IgD-negative memory B cell (primary cell): ENCODE measurements at regions not wholly inside any gene's neighbourhood (a gene's known extent, or its start where the extent isn't known, plus 50 kb on each side); places are given as distances from the start of the nearest gene placed in this dataset.

ENCODE experiments used
- H3K27ac Mint-ChIP-seq, 3 donors: one replicate each; pipeline ENCODE4 v1.8.0; 2020 to 2022; ENCODE audit warnings: mild to moderate bottlenecking in 3 of 3, mixed read lengths in 3 of 3, moderate library complexity in 1 of 3
- H3K27me3 Mint-ChIP-seq: one replicate; pipeline ENCODE4 v1.8.0; 2021; ENCODE audit warnings: mixed read lengths
- H3K36me3 Mint-ChIP-seq: one replicate; pipeline ENCODE4 v1.8.0; 2020; ENCODE audit warnings: mild to moderate bottlenecking, mixed read lengths
- H3K4me1 Mint-ChIP-seq, 3 donors: one replicate each; pipeline ENCODE4 v1.8.0; 2020 to 2022; ENCODE audit warnings: mixed read lengths in 3 of 3, mild to moderate bottlenecking in 1 of 3
- H3K4me3 Mint-ChIP-seq, 4 donors: one replicate each; pipeline ENCODE4 v1.8.0; 2020 to 2022; ENCODE audit warnings: mild to moderate bottlenecking in 4 of 4, mixed read lengths in 4 of 4, moderate library complexity in 3 of 4
- H3K9me3 Mint-ChIP-seq, 3 donors: one replicate each; pipeline ENCODE4 v1.8.0; 2020 to 2021; ENCODE audit warnings: mixed read lengths in 3 of 3, mild to moderate bottlenecking in 1 of 3

DNA sequence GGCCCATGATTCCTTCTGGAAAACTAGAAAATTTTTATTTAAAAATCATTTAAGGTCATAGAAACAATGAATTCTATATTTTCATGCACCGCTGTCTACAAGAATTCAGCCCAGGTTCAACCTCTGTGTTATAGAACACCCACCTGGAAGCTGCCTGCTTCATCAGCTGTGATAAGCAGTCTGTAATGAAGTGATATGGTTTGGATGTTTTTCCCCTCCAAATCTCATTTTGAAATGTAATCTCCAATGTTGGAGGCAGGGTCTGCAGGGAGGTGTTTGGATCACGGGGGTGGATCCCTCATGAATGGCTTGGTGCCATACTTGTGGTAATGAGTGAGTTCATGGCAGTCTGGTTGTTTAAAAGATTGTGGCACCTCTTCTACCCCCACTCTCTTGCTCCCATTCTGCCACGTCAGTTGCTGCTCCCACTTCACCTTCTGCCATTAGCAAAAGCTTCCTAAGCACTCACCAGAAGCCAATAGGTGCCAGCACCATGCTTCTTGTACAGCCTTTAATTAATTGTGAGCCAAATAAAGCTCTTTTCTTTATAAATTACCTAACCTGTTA is 55.6 kb downstream of the MRPL32 start:
- Mint-ChIP-seq H3K9me3 (peaks cover 4 to 5% (median 5%) of the 10 kb centered on the region in 3 donors), H3K4me1 (no peaks in the 10 kb centered on the region), H3K36me3 (no peaks in the 10 kb centered on the region), H3K27ac (no peak overlapping the region), H3K27me3 (peaks cover 13% of the 10 kb centered on the region), H3K4me3 (no peak overlapping the region)

DNA sequence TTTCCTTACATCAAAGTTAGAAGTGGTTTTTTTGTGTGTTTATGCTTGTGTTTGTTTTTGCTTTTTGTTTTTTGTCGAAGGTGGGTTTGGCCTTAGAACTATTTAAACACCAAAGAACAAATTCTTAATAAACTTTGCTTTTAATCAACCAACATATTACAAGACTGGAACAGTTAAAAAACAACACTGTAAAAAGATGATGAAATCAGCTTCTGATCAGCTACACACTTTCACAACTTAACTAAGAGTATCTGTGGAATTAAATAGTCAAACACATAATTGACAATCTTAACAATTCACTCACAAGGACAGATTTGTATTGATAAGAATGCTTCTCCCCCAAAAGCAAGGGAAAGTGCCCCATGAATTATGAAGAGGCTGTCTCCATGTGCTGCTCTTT is 58.8 kb downstream of the MRPL32 start:
- no peaks in the 10 kb centered on the region for H3K9me3 Mint-ChIP-seq
- no peak overlapping the region for H3K4me3 Mint-ChIP-seq
- no peak overlapping the region for H3K27ac Mint-ChIP-seq
- H3K4me1 Mint-ChIP-seq = no peaks in the 10 kb centered on the region
- peaks cover 13% of the 10 kb centered on the region for H3K27me3 Mint-ChIP-seq
- no peaks in the 10 kb centered on the region for H3K36me3 Mint-ChIP-seq

DNA sequence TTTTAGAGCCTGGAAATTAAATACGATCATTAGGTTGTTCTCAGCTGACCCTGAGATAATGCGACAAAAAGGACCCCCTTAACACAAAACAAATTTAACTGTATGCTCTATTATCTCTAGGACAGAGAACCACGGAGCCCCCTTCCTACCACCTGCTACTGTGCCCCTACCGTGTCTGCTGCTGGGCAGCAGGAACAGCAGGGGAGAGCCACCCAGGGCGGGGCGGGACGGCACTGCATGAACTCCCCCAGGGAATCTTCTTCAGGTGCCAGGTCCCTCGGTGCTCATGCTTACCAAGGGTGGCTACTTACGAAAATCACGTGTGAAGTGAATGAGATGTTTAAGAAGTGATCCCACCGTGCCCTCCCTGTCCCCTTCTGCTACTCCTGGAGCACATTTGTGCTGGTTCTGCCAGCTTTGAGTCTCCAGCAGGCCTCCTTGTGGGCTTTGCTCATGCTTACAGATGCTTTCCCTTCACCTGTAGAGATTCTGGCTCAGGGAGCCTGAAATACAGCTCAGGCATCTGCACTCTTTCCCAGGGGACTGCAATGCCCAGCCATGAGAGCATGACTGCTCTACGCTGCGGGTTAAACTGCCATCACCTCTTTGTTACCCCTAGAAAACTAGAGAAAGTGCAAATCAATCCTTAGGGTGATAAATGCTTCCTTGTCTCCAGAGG is 59.9 kb downstream of the MRPL32 start:
- H3K4me3 Mint-ChIP-seq = no peak overlapping the region
- peaks cover 13% of the 10 kb centered on the region for H3K27me3 Mint-ChIP-seq
- H3K27ac Mint-ChIP-seq = no peak overlapping the region
- H3K9me3 Mint-ChIP-seq = no peaks in the 10 kb centered on the region
- no peaks in the 10 kb centered on the region for H3K36me3 Mint-ChIP-seq
- no peaks in the 10 kb centered on the region for H3K4me1 Mint-ChIP-seq

DNA sequence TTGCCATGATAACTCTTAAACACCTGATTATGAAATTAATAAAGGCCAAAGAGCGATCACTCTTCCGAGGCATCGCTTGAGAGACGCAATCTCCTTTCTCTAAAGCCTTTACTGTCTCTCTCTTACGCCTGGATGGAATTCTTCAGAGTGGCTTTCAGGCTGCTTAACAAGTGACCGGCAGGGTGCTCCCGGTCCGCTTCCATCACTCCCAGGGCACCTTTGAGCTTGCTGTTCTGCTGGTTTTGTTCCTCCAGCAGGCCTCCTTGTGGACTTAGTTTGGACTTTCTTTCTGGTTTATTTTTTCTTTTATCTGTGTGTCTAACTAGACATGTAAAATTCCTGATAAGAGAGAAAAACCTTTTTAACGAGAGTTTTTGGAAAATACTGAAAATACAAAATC is 60.9 kb downstream of the MRPL32 start:
- Mint-ChIP-seq H3K27ac (no peak overlapping the region), H3K4me1 (no peaks in the 10 kb centered on the region), H3K36me3 (no peaks in the 10 kb centered on the region), H3K4me3 (no peak overlapping the region), H3K9me3 (no peaks in the 10 kb centered on the region), H3K27me3 (peaks cover 11% of the 10 kb centered on the region)

DNA sequence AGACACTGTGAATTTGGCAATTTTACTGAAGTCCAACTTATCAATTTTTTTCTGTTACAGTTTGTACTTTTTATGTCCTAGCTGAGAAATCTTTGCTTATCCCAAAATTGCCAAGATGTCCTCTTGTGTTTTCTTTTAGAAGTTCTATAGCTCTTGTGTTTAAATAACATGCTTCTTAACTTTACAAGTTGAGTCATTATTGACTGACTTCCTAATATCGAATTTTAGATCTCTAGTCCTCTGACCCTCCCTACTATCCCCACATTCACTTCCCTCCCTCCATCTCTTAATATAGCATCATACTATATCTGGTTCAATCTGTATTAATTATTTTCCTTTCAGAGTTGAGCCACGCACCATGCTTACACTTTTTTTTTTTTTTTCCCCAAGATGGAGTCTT is 61.9 kb downstream of the MRPL32 start:
- Mint-ChIP-seq H3K27ac (no peak overlapping the region), H3K4me3 (no peak overlapping the region), H3K27me3 (peaks cover 7% of the 10 kb centered on the region), H3K36me3 (no peaks in the 10 kb centered on the region), H3K4me1 (no peaks in the 10 kb centered on the region), H3K9me3 (no peaks in the 10 kb centered on the region)

DNA sequence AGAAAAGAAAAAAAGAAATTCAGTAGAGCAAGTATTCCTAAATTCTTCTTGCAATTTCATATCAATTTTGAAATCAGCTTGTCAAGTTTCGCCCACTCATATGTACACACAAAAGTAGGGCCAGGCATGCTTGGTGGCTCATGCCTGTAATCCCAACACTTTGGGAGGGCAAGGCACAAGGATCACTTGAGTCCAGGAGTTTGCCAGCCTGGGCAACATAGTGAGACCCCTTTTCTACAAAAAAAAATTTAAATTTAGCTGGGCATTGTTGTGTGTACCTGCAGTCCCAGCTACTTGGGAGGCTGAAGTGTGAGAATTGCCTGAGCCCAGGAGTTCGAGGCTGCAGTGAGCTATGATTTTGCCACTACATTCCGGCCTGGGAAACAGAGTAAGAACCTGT is 65.4 kb downstream of the MRPL32 start:
- Mint-ChIP-seq H3K9me3 (no peaks in the 10 kb centered on the region), H3K36me3 (no peaks in the 10 kb centered on the region), H3K4me3 (no peak overlapping the region), H3K27ac (no peak overlapping the region), H3K4me1 (no peaks in the 10 kb centered on the region), H3K27me3 (peaks cover 4% of the 10 kb centered on the region)

DNA sequence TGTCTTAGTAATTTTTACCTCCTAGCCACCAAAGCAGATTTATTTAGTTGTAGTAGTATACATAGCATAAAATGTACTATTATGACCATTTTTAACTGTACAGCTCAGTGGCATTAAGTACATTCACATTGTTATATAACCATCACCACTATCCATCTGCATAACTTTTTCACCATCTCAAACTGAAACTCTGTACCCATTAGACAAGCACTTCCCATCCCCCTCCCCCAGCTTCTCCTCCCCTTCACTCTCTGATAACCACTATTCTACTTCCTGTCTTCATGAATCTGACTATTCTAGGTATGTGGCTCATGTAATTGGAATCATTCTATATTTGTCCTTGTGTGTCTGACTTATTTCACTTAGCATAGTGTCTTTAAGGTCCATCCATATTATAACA is 71.9 kb downstream of the MRPL32 start:
- no peaks in the 10 kb centered on the region for H3K4me1 Mint-ChIP-seq
- no peak overlapping the region for H3K4me3 Mint-ChIP-seq
- H3K27me3 Mint-ChIP-seq = peaks cover 17% of the 10 kb centered on the region
- H3K27ac Mint-ChIP-seq = no peak overlapping the region
- H3K36me3 Mint-ChIP-seq = no peaks in the 10 kb centered on the region
- H3K9me3 Mint-ChIP-seq = no peaks in the 10 kb centered on the region

DNA sequence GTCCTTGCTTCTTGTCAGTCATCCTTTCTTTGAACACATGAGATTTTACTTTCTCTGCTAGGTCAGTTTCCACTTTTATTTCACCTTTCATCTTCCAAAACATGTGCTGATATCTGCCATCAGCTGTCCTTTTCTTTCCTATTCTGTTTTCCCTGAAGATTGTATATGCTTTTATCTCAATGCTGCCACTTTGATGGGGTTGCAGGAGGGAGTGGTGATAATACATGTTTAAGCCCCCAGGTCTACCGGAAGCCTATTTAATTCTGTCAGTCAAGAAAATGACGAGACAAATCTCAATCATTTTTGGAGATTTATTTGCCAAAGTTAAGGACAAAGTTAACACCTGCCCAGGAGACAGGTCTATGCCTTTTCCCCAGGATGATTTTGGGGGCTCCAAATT is 73.8 kb downstream of the MRPL32 start:
- Mint-ChIP-seq H3K9me3 (peaks cover 0 to 2% (median 0%) of the 10 kb centered on the region in 3 donors), H3K27ac (no peak overlapping the region), H3K4me3 (no peak overlapping the region), H3K4me1 (no peaks in the 10 kb centered on the region), H3K36me3 (no peaks in the 10 kb centered on the region), H3K27me3 (peaks cover 17% of the 10 kb centered on the region)

DNA sequence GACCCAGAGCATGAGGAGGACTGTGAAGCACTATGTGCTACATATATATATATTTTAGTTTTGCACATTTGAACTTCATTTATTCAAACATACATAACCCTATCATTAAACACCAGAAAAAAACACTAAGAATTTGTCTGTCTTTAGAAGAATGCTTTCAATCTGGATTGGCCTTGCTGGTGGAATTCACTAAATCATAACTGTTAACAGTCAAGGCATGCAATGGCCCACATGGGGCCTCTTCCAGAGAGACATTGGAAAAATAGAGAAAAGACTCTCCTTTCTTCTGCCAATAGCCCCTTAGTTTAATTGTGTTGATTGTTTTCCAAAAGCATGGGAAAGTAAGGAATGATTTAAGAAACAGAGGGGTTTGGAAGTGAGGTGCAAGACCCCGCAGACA is 77.9 kb downstream of the MRPL32 start:
- H3K27me3 Mint-ChIP-seq = peaks cover 21% of the 10 kb centered on the region
- H3K4me3 Mint-ChIP-seq = no peak overlapping the region
- H3K36me3 Mint-ChIP-seq = no peaks in the 10 kb centered on the region
- no peak overlapping the region for H3K27ac Mint-ChIP-seq
- H3K4me1 Mint-ChIP-seq = no peaks in the 10 kb centered on the region
- H3K9me3 Mint-ChIP-seq = peaks cover 3 to 8% (median 4%) of the 10 kb centered on the region in 3 donors

DNA sequence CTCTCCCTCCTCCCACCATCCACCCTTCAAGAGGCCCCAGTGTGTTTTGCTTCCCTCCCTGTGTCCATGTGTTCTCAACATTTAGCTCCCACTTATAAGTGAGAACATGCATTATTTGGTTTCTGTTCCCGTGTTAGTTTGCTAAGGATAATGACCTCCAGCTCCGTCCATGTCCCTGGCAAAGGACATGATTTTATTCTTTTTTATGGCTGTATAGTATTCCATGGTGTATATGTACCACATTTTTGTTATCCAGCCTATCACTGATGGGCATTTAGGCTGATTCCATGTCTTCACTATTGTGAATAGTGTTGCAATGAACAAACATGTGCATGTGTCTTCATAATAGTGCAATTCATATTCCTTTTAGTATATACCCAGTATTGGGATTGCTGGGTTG is 79.7 kb downstream of the MRPL32 start:
- Mint-ChIP-seq H3K4me3 (no peak overlapping the region), H3K4me1 (no peaks in the 10 kb centered on the region), H3K9me3 (peaks cover 3 to 8% (median 4%) of the 10 kb centered on the region in 3 donors), H3K27me3 (peaks cover 15% of the 10 kb centered on the region), H3K27ac (no peak overlapping the region), H3K36me3 (no peaks in the 10 kb centered on the region)

DNA sequence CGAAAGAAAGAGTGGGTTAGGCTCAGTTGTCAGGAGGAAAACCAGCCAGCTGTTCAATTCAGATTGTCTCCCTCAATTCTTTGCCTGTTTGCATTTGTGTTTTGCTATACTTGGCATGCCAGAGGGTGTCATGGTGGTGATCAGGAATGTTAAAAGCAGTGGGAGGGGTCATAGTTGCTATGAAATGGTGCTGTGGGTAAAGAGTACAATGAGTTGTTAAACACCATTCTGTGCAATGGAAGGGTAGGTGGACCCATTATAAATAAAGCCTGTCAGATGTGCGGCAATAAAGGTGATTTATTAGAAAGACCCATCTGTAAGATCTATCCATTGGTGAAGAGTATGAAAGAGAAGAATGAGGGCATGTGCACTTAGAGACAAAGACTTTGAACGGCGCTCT is 82.2 kb downstream of the MRPL32 start:
- Mint-ChIP-seq H3K4me3 (peak overlapping the region in 1 of 4 donors; percentile 26), H3K9me3 (peaks cover 3 to 8% (median 4%) of the 10 kb centered on the region in 3 donors), H3K4me1 (no peaks in the 10 kb centered on the region), H3K27ac (no peak overlapping the region), H3K36me3 (no peaks in the 10 kb centered on the region), H3K27me3 (peaks cover 9% of the 10 kb centered on the region)

DNA sequence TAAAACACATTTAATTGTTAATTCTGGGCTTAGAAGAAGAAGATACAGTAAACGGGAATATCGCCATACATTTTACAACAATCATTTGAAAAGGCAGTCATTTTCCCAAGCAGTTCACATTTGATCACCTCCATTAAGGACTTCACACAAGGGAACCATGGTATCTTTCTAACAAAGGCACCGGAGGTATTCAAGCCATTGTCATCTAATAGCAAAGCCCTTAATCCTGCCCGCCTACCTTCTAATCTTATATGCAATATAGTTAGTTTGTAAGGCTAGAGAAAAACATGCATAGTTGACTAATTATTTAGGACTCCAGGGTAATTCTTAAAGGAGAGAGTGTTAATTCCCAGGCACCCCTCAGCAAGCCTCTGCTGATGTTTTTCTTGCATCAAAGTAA is 83.1 kb downstream of the MRPL32 start:
- no peak overlapping the region for H3K27ac Mint-ChIP-seq
- no peaks in the 10 kb centered on the region for H3K4me1 Mint-ChIP-seq
- peaks cover 3 to 8% (median 4%) of the 10 kb centered on the region in 3 donors for H3K9me3 Mint-ChIP-seq
- H3K27me3 Mint-ChIP-seq = peaks cover 9% of the 10 kb centered on the region
- no peak overlapping the region for H3K4me3 Mint-ChIP-seq
- no peaks in the 10 kb centered on the region for H3K36me3 Mint-ChIP-seq

DNA sequence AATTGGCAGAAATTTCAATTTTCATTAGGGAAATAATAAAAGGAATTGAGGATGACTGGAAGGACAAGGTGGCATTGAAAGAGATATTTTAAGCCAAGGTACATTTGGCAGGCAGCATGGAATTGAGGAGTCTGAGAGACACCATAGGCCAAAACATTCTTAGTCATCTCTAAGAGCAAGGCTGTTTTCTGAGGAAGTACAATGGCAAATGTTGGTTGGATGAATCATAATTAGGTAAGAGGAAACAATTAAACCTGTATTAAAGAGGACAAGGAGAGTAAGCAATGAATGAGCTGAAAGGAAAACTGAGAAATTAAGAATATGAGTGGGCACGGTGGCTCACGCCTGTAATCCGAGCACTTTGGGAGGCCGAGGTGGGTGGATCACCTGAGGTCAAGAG is 86.3 kb downstream of the MRPL32 start:
- Mint-ChIP-seq H3K27me3 (peaks cover 10% of the 10 kb centered on the region), H3K4me1 (peaks cover 0 to 2% (median 0%) of the 10 kb centered on the region in 3 donors), H3K36me3 (no peaks in the 10 kb centered on the region), H3K9me3 (peaks cover 0 to 3% (median 2%) of the 10 kb centered on the region in 3 donors), H3K27ac (no peak overlapping the region), H3K4me3 (no peak overlapping the region)

DNA sequence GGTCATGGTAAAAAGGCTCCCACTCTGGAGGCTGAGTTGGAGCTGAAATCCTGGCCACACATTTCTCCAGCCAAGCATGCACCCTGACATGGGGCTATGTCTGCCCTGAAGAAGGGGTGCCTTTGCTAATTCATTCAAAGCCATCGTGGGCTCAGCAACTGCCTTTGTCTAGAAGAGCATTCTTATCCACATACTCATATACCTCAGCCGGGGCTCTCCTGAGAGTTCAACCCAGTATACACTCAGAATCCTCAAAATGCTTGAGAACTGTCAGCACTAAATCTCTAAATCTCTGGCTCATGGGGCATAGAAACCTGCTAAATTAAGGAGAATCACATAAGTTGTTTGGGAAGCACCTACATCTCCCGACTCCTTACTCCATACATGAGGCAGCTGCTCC is 89.3 kb downstream of the MRPL32 start:
- H3K27ac Mint-ChIP-seq = no peak overlapping the region
- no peak overlapping the region for H3K4me3 Mint-ChIP-seq
- peaks cover 0 to 2% (median 0%) of the 10 kb centered on the region in 3 donors for H3K4me1 Mint-ChIP-seq
- H3K27me3 Mint-ChIP-seq = peaks cover 6% of the 10 kb centered on the region
- H3K36me3 Mint-ChIP-seq = no peaks in the 10 kb centered on the region
- H3K9me3 Mint-ChIP-seq = peaks cover 0 to 3% (median 2%) of the 10 kb centered on the region in 3 donors

DNA sequence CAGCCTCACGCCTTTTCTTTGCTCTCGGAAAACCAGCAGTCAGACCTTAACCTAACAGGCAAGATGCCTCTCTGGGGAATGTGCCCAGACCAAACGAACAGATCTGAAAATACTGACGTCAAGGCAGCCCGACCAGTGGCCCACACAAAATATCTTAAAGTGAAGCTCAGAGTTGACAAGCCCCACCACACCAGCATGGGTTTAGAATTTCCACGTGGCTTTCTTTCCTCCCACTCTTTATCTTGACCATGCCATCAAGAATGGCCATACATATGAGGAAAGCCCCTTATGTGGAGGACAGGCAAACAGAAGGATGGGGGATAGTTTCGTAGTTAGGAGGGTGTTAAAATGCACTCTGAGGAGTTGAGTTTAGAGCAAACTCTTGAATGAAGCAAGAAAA is 89.8 kb downstream of the MRPL32 start:
- Mint-ChIP-seq H3K27me3 (peaks cover 6% of the 10 kb centered on the region), H3K36me3 (no peaks in the 10 kb centered on the region), H3K4me1 (peaks cover 0 to 2% (median 0%) of the 10 kb centered on the region in 3 donors), H3K27ac (no peak overlapping the region), H3K9me3 (peaks cover 0 to 3% (median 2%) of the 10 kb centered on the region in 3 donors), H3K4me3 (no peak overlapping the region)

DNA sequence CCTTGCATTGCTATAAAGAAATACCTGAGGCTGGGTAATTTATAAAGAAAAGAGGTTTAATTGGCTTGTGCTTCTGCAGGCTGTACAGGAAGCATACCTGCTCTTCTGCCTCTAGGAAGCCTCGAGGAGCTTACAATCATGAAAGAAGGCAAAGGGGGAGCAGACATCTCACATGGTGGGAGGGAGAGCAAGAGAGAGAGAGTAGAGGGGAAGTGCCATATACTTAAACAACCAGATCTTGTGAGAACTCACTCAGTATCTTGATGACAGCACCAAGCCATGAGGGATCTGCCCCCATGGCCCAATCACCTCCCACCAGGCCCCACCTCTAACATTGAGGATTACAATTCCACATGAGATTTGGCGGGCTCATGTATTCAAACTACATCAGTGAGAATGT is 79.1 kb upstream of the HECW1 start:
- Mint-ChIP-seq H3K9me3 (no peaks in the 10 kb centered on the region), H3K36me3 (no peaks in the 10 kb centered on the region), H3K4me1 (no peaks in the 10 kb centered on the region), H3K4me3 (no peak overlapping the region), H3K27ac (no peak overlapping the region), H3K27me3 (peaks cover 2% of the 10 kb centered on the region)
